RWPE1 (cell line): ENCODE measurements at regions not wholly inside any gene's neighbourhood (a gene's known extent, or its start where the extent isn't known, plus 50 kb on each side); places are given as distances from the start of the nearest gene placed in this dataset.
"Not testable (repeated sequence)": the region's sequence is repeated elsewhere in the genome, so short reads cannot be mapped to it uniquely, and the experiment has no call there.

ENCODE experiments used
- CTCF ChIA-PET: fragments of 350-600 bp; sonication (Branson Sonifier 250); formaldehyde crosslinking; extraction: SDS; loops from one replicate; lab custom pipeline; 2021; lab: Yijun Ruan, JAX
- POLR2A ChIA-PET: fragments of 400-600 bp; formaldehyde crosslinking; extraction: SDS; loops from one replicate; lab custom pipeline; 2020; ENCODE audit warnings: antibody characterized with exemption; ENCODE audit not compliant: low non-redundant PET; lab: Yijun Ruan, JAX
- DNase-seq: peaks from one replicate; pipeline ENCODE4 v3.0.0; 2012; ENCODE audit warnings: low spot score
- H3K27ac ChIP-seq: fragments of 450-650 bp; 2 replicates; pipeline ENCODE4 v1.5.1; 2017
- CTCF ChIP-seq: fragments of 450-650 bp; conservative IDR thresholded peaks from 2 replicates; pipeline ENCODE4 v1.5.1; 2017; ENCODE audit warnings: low read depth, mild to moderate bottlenecking

GRCh38 chrX:31014474-31014873 is 57.4 kb downstream of the FTHL17 start:
- H3K27ac ChIP-seq, CTCF ChIA-PET, POLR2A ChIA-PET, DNase-seq: not testable (repeated sequence)

- no peak for DNase-seq
- ChIA-PET POLR2A (no interaction called here), CTCF (no interaction called here)
- no peak overlapping the region for H3K27ac ChIP-seq
- no peak for TF ChIP-seq CTCF
These were observed 59.3 kb downstream of the FTHL17 start for GRCh38 chrX:31012509-31013025.

GRCh38 chrX:31007321-31007720 is 64.5 kb downstream of the FTHL17 start:
- TF ChIP-seq CTCF: no peak
- no peak for DNase-seq
- CTCF ChIA-PET: interaction anchor here (0.5 kb wide), 1 partner anchor 436 kb away, joined by 3 read pairs; no protein-coding TSS in a partner anchor
- POLR2A ChIA-PET: no interaction called here
- no peak overlapping the region for H3K27ac ChIP-seq

GRCh38 chrX:31006027-31006426 is 65.8 kb downstream of the FTHL17 start:
- TF ChIP-seq CTCF: no peak
- DNase-seq: no peak
- POLR2A ChIA-PET: no interaction called here
- H3K27ac ChIP-seq: no peak overlapping the region
- CTCF ChIA-PET: no interaction called here

GRCh38 chrX:30997411-30997810 is 74.4 kb downstream of the FTHL17 start:
- POLR2A ChIA-PET: no interaction called here
- CTCF ChIA-PET: no interaction called here
- no peak for DNase-seq

GRCh38 chrX:30995705-30996104 is 76.1 kb downstream of the FTHL17 start:
- DNase-seq: no peak
- POLR2A ChIA-PET: no interaction called here
- CTCF ChIA-PET: no interaction called here
- no peak overlapping the region for H3K27ac ChIP-seq
- TF ChIP-seq CTCF: no peak

More at GRCh38 chrX:30997411-30997810, 74.4 kb downstream of the FTHL17 start:
- H3K27ac ChIP-seq: no peak overlapping the region
- TF ChIP-seq CTCF: no peak

- DNase-seq: no peak
- ChIA-PET CTCF (no interaction called here), POLR2A (no interaction called here)
- TF ChIP-seq CTCF: no peak
- H3K27ac ChIP-seq: no peak overlapping the region
These were observed 76.7 kb downstream of the FTHL17 start for GRCh38 chrX:30995060-30995700.

GRCh38 chrX:30994018-30994417 is 77.8 kb downstream of the FTHL17 start:
- POLR2A ChIA-PET, CTCF ChIA-PET: not testable (repeated sequence)

More at GRCh38 chrX:30994018-30994417, 77.8 kb downstream of the FTHL17 start:
- DNase-seq, H3K27ac ChIP-seq: not testable (repeated sequence)
